Brain microvascular endothelial cell (primary cell): ENCODE measurements at regions not wholly inside any gene's neighbourhood (a gene's known extent, or its start where the extent isn't known, plus 50 kb on each side); places are given as distances from the start of the nearest gene placed in this dataset.
"Not testable (repeated sequence)": the region's sequence is repeated elsewhere in the genome, so short reads cannot be mapped to it uniquely, and the experiment has no call there.

ENCODE experiments used
- DNase-seq: peaks from one replicate; pipeline ENCODE4 v3.0.0-alpha.2; 2020
- H3K27ac ChIP-seq: fragments of 250-450 bp; sonication (Bioruptor Pico); 2 replicates; pipeline ENCODE4 v1.5.1; 2020; ENCODE audit warnings: mild to moderate bottlenecking, moderate library complexity
- H3K27me3 ChIP-seq: fragments of 250-450 bp; sonication (Bioruptor Pico); replicated peaks from 2 replicates; pipeline ENCODE4 v1.5.1; 2020; ENCODE audit warnings: mild to moderate bottlenecking
- H3K36me3 ChIP-seq: fragments of 250-450 bp; sonication (Bioruptor Pico); replicated peaks from 2 replicates; pipeline ENCODE4 v1.5.1; 2020; ENCODE audit warnings: mild to moderate bottlenecking
- H3K4me3 ChIP-seq: 2 replicates; pipeline ENCODE4 v1.5.1; 2011; ENCODE audit warnings: low read depth, mild to moderate bottlenecking, control low read depth, low read length, moderate library complexity
- CTCF ChIP-seq: IDR thresholded peaks from 2 replicates; pipeline ENCODE4 v1.5.1; 2011; ENCODE audit warnings: low read depth, mild to moderate bottlenecking, moderate library complexity, low read length, control low read depth, inconsistent platforms; ENCODE audit errors: missing control alignments
- in situ Hi-C: cut with HindIII; loops from 2 replicates; pipeline ENCODE4 v1.10.0; 2017; ENCODE audit warnings: low sequenced_read_pairs, low pct_ligation_motif_present

DNA sequence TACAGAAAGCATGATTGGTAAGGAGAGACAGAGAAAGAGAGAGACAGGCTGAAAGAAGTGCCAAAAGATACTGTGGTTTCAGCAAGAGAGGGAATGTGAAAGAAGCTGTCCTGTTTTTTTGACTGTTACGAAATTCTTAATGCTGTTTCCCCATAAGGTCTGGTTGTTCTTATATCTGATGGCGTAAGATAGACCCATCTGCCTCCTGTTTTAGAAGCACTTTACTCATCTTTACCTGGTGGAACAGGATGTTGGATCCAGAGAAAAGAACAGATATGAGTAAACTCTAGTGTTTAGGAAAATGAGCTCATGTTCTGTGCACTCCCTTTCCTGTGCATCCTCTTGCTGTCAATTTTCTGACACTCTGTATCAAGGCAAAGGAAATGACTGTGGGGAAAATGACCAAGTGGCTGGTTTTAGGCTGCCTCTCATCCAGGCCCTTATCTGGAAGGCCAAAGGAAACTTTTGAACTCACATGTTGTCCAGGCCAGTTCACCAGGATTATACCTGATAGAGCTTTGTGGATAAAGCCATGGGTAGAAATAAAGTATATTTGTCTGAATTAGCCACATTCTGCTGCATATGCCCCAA lies 311.7 kb upstream of the HTR2C start:
- no peak overlapping the region for H3K27ac ChIP-seq
- in situ Hi-C loops = no loop called here
- H3K36me3 ChIP-seq = no peaks in the 10 kb centered on the region
- DNase-seq = no peak
- TF ChIP-seq CTCF = no peak
- H3K27me3 ChIP-seq = no peaks in the 10 kb centered on the region
- no peak overlapping the region for H3K4me3 ChIP-seq

DNA sequence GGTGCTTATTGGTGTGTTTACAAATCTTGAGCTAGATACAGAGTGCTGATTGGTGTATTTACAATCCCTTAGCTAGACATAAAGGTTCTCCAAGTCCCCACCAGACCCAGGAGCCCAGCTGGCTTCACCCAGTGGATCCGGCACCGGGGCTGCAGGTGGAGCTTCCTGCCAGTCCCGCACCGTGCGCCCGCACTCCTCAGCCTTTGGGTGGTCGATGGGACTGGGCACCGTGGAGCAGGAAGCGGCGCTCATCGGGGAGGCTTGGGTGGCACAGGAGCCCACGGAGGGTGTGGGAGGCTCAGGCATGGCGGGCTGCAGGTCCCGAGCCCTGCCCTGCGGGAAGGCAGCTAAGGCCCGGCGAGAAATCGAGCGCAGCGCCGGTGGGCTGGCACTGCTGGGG lies 313.5 kb upstream of the HTR2C start:
- in situ Hi-C loops, DNase-seq, H3K36me3 ChIP-seq: not testable (repeated sequence)

DNA sequence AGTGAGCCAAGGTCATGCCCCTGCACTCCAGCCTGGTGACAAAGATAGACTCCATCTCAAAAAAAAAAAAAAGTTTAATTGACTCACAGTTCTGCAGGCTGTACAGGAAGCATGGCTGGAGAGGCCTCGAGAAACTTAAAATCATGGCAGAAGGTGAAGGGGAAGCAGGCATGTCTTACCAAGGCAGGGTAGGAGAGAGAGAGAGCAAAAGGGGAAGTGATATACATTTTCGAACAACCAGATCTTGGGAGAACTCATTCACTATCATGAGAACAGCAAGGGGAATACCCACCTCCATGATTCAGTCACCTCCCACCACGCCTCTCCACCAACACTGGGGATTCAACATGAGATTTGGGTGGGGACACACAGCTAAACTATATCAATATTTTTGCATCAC lies 315.2 kb upstream of the HTR2C start:
- no peak for DNase-seq
- in situ Hi-C loops = no loop called here
- H3K27ac ChIP-seq = no peak overlapping the region
- no peaks in the 10 kb centered on the region for H3K27me3 ChIP-seq
- no peaks in the 10 kb centered on the region for H3K36me3 ChIP-seq
- no peak overlapping the region for H3K4me3 ChIP-seq
- TF ChIP-seq CTCF = no peak

More for the DNA sequence above, 313.5 kb upstream of the HTR2C start:
- H3K27ac ChIP-seq, H3K27me3 ChIP-seq, H3K4me3 ChIP-seq: not testable (repeated sequence)

GRCh38 chrX:114267142-114267541 lies 316.7 kb upstream of the HTR2C start:
- no peak for DNase-seq
- no peaks in the 10 kb centered on the region for H3K27me3 ChIP-seq
- no peak overlapping the region for H3K27ac ChIP-seq
- in situ Hi-C loops = no loop called here
- no peak overlapping the region for H3K4me3 ChIP-seq
- TF ChIP-seq CTCF = no peak
- no peaks in the 10 kb centered on the region for H3K36me3 ChIP-seq

DNA sequence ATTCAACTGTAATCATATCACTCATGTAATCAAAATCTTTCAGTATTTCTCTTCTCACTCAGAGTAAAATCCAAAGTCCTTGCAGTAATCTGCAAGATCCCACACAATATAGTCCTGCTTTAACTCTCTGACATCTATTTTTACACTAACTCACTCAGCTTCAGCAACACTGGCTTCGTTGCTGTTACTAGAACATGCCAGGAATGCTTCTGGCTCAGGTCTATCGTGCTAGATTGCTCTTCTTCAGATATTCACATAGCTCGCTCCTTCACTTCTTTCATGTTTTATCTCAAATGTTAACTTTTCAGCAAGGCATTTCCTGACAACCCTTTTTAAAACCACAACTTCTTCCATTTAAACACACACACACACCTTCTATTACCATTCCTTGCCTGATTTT lies 331.7 kb upstream of the HTR2C start:
- no peak overlapping the region for H3K27ac ChIP-seq
- no peak overlapping the region for H3K4me3 ChIP-seq
- DNase-seq = no peak
- H3K36me3 ChIP-seq = no peaks in the 10 kb centered on the region
- no peaks in the 10 kb centered on the region for H3K27me3 ChIP-seq
- in situ Hi-C loops = no loop called here
- no peak for TF ChIP-seq CTCF

- in situ Hi-C loops = no loop called here
- TF ChIP-seq CTCF = no peak
- Histone ChIP-seq H3K27ac (no peak overlapping the region), H3K27me3 (no peaks in the 10 kb centered on the region), H3K4me3 (no peak overlapping the region), H3K36me3 (no peaks in the 10 kb centered on the region)
- no peak for DNase-seq
Measured at GRCh38 chrX:114251575-114251974, 332.3 kb upstream of the HTR2C start.
